Keratinocyte (primary cell): ENCODE measurements at regions not wholly inside any gene's neighbourhood (a gene's known extent, or its start where the extent isn't known, plus 50 kb on each side); places are given as distances from the start of the nearest gene placed in this dataset.

Experiments
- CTCF ChIP-seq, 3 experiments: IDR thresholded peaks in 1 of 3; conservative IDR thresholded peaks in 1 of 3; optimal IDR thresholded peaks in 1 of 3; 2 replicates in 2 of 3; 3 replicates in 1 of 3; pipeline versions ENCODE3 to v1.5.1; 2011; ENCODE audit warnings: low read length in 3 of 3, mild to moderate bottlenecking in 3 of 3, moderate library complexity in 2 of 3, control low read depth in 1 of 3, inconsistent platforms in 1 of 3; ENCODE audit not compliant: insufficient read depth in 2 of 3; ENCODE audit errors: extremely low read depth in 1 of 3
- EZH2 ChIP-seq: IDR thresholded peaks from one replicate; pipeline ENCODE4 v1.6.1; 2012; ENCODE audit warnings: inconsistent platforms, mild to moderate bottlenecking, low read length, moderate library complexity

- TF ChIP-seq CTCF (optimal IDR thresholded peaks at IDR 0.05 in 1 of 3, IDR thresholded peaks at IDR 0.05 in 1 of 3, conservative IDR thresholded peaks at IDR 0.05 in 1 of 3; ENCODE audit: extremely low read depth in 1 of 3, insufficient read depth in 2 of 3, low read length in 3 of 3) = no peak
- TF ChIP-seq EZH2 = no peak
Observed at GRCh38 chr2:34519659-34520058, 920.6 kb upstream of the FAM98A start.
